ENCODE measurements at regions not wholly inside any gene's neighbourhood (a gene's known extent, or its start where the extent isn't known, plus 50 kb on each side); places are given as distances from the start of the nearest gene placed in this dataset.

DNA sequence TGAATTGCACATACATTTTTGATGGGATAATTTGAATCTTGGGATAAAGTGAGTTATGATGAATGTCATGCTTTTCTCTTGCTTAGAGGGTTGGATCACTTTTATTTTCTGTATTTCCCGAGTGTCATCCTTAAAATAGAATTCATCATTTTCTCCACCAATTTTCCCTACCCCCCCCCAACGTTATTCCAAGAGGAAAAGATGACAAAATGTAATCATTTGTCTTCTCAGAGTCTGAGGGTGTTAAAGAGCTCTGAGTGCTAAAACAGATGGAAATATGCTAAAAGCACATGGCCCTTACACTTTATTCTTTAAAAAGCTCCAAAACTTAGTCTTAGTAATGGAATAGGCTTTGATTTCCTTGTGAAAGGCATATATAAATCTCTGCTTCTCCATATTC, 81.4 kb downstream of the CHRM3 start:
- ATAC-seq (no peak), DNase-seq (no peak)
- intact Hi-C loops (cut with DNase I; ENCODE audit: low total_unique reads) (no loop called here), in situ Hi-C loops (cut with MboI; ENCODE audit: low sequenced_read_pairs in 4 of 4) (no loop called here)
- H3K4me3 ChIP-seq, result no peak overlapping the region
- TF ChIP-seq, protein P1, sequence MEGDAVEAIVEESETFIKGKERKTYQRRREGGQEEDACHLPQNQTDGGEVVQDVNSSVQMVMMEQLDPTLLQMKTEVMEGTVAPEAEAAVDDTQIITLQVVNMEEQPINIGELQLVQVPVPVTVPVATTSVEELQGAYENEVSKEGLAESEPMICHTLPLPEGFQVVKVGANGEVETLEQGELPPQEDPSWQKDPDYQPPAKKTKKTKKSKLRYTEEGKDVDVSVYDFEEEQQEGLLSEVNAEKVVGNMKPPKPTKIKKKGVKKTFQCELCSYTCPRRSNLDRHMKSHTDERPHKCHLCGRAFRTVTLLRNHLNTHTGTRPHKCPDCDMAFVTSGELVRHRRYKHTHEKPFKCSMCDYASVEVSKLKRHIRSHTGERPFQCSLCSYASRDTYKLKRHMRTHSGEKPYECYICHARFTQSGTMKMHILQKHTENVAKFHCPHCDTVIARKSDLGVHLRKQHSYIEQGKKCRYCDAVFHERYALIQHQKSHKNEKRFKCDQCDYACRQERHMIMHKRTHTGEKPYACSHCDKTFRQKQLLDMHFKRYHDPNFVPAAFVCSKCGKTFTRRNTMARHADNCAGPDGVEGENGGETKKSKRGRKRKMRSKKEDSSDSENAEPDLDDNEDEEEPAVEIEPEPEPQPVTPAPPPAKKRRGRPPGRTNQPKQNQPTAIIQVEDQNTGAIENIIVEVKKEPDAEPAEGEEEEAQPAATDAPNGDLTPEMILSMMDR (IDR thresholded peaks at IDR 0.05 in 4 of 5, conservative IDR thresholded peaks at IDR 0.05 in 1 of 5), result no peak
- TF ChIP-seq POLR2A (IDR thresholded peaks at IDR 0.05), result no peak
- no peaks in the 10 kb centered on the region for H3K36me3 ChIP-seq
- H3K27me3 ChIP-seq, result no peaks in the 10 kb centered on the region
- H3K27ac ChIP-seq, result no peak overlapping the region
- H3K4me1 ChIP-seq, result no peaks in the 10 kb centered on the region
- no peaks in the 10 kb centered on the region for H3K9me3 ChIP-seq

DNA sequence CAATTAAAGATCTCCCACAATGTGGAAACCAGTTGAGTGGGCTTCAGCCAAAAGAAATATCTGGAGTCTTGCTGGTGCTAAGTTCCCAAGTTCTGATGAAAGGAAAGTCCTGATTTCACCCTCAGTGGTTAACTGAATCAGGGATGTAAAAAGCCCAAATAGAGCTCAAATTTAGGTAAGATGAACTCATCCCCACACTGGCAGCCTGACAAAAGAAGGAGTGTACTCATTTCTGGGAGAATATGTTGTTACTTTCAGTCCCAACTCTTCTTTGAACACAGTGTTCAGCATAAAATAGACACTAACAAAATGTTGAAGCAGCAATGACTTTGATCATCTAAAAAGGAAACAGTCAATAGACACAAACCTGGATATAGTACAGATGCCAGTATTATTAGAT, 91.7 kb downstream of the CHRM3 start:
- in situ Hi-C loops (cut with MboI; ENCODE audit: low sequenced_read_pairs in 4 of 4) (no loop called here), intact Hi-C loops (cut with DNase I; ENCODE audit: low total_unique reads) (no loop called here)
- Histone ChIP-seq H3K4me1 (no peaks in the 10 kb centered on the region), H3K9me3 (no peaks in the 10 kb centered on the region), H3K27me3 (no peaks in the 10 kb centered on the region), H3K4me3 (no peak overlapping the region), H3K27ac (no peak overlapping the region), H3K36me3 (no peaks in the 10 kb centered on the region)
- DNase-seq (no peak), ATAC-seq (no peak)
- TF ChIP-seq, protein P1 (IDR thresholded peaks at IDR 0.05 in 4 of 5, conservative IDR thresholded peaks at IDR 0.05 in 1 of 5), result no peak
- no peak for TF ChIP-seq POLR2A (IDR thresholded peaks at IDR 0.05)

DNA sequence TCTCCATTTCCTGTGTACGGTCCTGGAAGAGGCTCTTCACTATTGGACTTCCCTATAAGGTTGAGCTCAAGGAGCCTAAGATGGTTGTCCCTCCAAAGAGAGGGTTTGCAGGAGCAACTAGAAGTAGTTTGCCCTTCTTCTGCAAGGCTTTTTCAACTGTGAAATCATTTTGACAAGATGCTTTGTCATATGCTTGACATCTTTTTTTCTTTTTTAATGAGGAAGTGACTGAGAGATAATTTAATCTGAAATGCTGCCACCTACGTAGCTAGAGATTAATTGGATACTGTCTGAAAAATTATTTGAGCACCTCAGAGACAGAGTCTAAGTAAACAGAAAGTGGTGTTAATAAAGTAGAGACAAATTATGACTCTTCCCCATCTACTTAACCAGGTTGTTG, 97.0 kb downstream of the CHRM3 start:
- Histone ChIP-seq H3K27ac (no peak overlapping the region), H3K36me3 (no peaks in the 10 kb centered on the region), H3K27me3 (no peaks in the 10 kb centered on the region), H3K9me3 (no peaks in the 10 kb centered on the region), H3K4me1 (no peaks in the 10 kb centered on the region), H3K4me3 (no peak overlapping the region)
- DNase-seq (no peak), ATAC-seq (no peak)
- intact Hi-C loops (cut with DNase I; ENCODE audit: low total_unique reads) (no loop called here), in situ Hi-C loops (cut with MboI; ENCODE audit: low sequenced_read_pairs in 4 of 4) (no loop called here)
- TF ChIP-seq, protein P1 (IDR thresholded peaks at IDR 0.05 in 4 of 5, conservative IDR thresholded peaks at IDR 0.05 in 1 of 5), result no peak
- TF ChIP-seq POLR2A (IDR thresholded peaks at IDR 0.05), result no peak

DNA sequence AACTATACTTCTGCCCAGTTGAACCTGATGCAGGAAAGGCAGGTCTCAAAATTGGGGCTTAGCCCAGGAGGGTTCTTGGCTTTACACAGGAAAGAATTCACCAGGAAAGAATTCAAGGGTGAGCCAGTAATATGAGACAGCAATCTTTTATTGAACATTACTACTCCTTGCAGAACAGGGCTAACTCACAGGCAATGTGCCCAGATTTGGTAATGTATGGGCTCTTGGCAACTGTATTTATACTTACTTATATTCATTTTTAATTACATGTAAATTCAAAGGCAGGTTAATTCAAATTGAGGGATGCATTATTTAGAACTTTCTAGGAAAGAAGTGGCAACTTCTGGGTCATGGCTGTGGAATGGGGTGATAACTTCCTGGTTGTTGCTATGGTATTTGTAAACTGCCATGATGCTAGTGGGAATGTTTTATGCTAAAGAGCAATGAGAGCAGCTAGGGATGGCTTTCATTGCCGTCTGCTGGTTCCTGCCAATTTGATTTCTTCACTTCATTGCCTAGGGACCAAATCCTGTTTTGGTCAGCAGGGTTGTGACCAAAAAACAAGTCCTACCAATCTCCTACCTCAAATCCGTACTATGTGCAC, 107.5 kb downstream of the CHRM3 start:
- Histone ChIP-seq H3K9me3 (no peaks in the 10 kb centered on the region), H3K36me3 (no peaks in the 10 kb centered on the region), H3K27ac (no peak overlapping the region), H3K27me3 (no peaks in the 10 kb centered on the region), H3K4me1 (no peaks in the 10 kb centered on the region), H3K4me3 (no peak overlapping the region)
- DNase-seq (no peak), ATAC-seq (no peak)
- intact Hi-C loops (cut with DNase I; ENCODE audit: low total_unique reads), result no loop called here
- TF ChIP-seq POLR2A (IDR thresholded peaks at IDR 0.05), result no peak
- TF ChIP-seq, protein P1 (IDR thresholded peaks at IDR 0.05 in 4 of 5, conservative IDR thresholded peaks at IDR 0.05 in 1 of 5), result no peak
- in situ Hi-C loops (cut with MboI; ENCODE audit: low sequenced_read_pairs in 4 of 4), result no loop called here

DNA sequence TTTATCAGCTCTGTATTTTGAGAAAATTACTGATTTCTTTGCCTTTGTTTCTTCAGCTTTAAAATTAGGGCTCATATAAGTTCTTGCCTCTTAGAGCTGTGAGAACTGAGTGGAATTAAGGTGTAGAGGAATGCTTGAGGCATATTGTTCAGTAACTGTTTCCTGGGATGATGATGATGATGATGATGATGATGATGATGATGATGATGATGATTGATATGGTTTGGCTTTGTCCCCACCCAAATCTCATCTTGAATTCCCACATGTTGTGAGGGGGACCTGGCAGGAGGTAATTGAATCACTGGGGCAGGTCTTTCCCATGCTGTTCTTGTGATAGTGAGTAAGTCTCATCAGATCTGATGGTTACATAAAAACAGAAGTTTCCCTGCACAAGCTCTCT, 118.7 kb downstream of the CHRM3 start:
- Histone ChIP-seq H3K27ac (no peak overlapping the region), H3K4me1 (no peaks in the 10 kb centered on the region), H3K9me3 (no peaks in the 10 kb centered on the region), H3K27me3 (no peaks in the 10 kb centered on the region), H3K4me3 (no peak overlapping the region), H3K36me3 (no peaks in the 10 kb centered on the region)
- intact Hi-C loops (cut with DNase I; ENCODE audit: low total_unique reads), result no loop called here
- in situ Hi-C loops (cut with MboI; ENCODE audit: low sequenced_read_pairs in 4 of 4), result no loop called here
- ATAC-seq (no peak), DNase-seq (no peak)
- TF ChIP-seq, protein P1 (IDR thresholded peaks at IDR 0.05 in 4 of 5, conservative IDR thresholded peaks at IDR 0.05 in 1 of 5), result no peak
- TF ChIP-seq POLR2A (IDR thresholded peaks at IDR 0.05), result no peak

All from gastrocnemius medialis (tissue), 4 donors.